PFSK-1 (cell line): ENCODE measurements at regions not wholly inside any gene's neighbourhood (a gene's known extent, or its start where the extent isn't known, plus 50 kb on each side); places are given as distances from the start of the nearest gene placed in this dataset.

ENCODE experiments used
- POLR2AphosphoS5 ChIP-seq: IDR thresholded peaks from 2 replicates; pipeline ENCODE4 v1.6.1; 2012; ENCODE audit warnings: low read depth, mild to moderate bottlenecking, control low read depth, low read length, moderate library complexity
- SIN3A ChIP-seq: IDR thresholded peaks from 2 replicates; pipeline ENCODE4 v1.6.1; 2012; ENCODE audit warnings: mild to moderate bottlenecking, low read length, moderate library complexity, borderline replicate concordance; ENCODE audit not compliant: insufficient read depth
- TAF1 ChIP-seq: IDR thresholded peaks from 2 replicates; pipeline ENCODE4 v1.6.1; 2012; ENCODE audit warnings: low read length, control low read depth, borderline replicate concordance; ENCODE audit not compliant: insufficient read depth

- TF ChIP-seq TAF1, result no peak
- no peak for TF ChIP-seq POLR2AphosphoS5
- TF ChIP-seq SIN3A, result no peak
Measured at GRCh38 chr1:234781241-234782065, 171.5 kb upstream of the IRF2BP2 start.
